NT2/D1 (cell line): ENCODE measurements at regions not wholly inside any gene's neighbourhood (a gene's known extent, or its start where the extent isn't known, plus 50 kb on each side); places are given as distances from the start of the nearest gene placed in this dataset.

Experiments
- SUZ12 ChIP-seq: IDR thresholded peaks from 2 replicates; pipeline ENCODE4 v1.6.1; 2011; ENCODE audit not compliant: insufficient read length, insufficient read depth; ENCODE audit errors: extremely low read depth
- YY1 ChIP-seq: IDR thresholded peaks from 2 replicates; pipeline ENCODE4 v1.6.1; 2011; ENCODE audit not compliant: insufficient read length, insufficient read depth
- ZNF274 ChIP-seq: IDR thresholded peaks from 2 replicates; pipeline ENCODE4 v1.6.1; 2011; ENCODE audit warnings: mild to moderate bottlenecking, low read depth, low read length

GRCh38 chr14:62373944-62374343 is 611.7 kb downstream of the SNAPC1 start:
- TF ChIP-seq YY1 (no peak), SUZ12 (no peak), ZNF274 (no peak)
